ENCODE measurements at regions not wholly inside any gene's neighbourhood (a gene's known extent, or its start where the extent isn't known, plus 50 kb on each side); places are given as distances from the start of the nearest gene placed in this dataset.
"Not testable (repeated sequence)": the region's sequence is repeated elsewhere in the genome, so short reads cannot be mapped to it uniquely, and the experiment has no call there.

- DNase-seq: no peak
Observed at GRCh38 chr1:14320986-14321385, 277.5 kb upstream of the KAZN start.

GRCh38 chr1:14321422-14321821, 277.1 kb upstream of the KAZN start:
- DNase-seq: no peak

GRCh38 chr1:14323568-14324247, 274.8 kb upstream of the KAZN start:
- DNase-seq: no peak

- DNase-seq: no peak
Observed at GRCh38 chr1:14324248-14324630, 274.2 kb upstream of the KAZN start.

- DNase-seq: no peak
Observed at GRCh38 chr1:14326857-14327256, 271.6 kb upstream of the KAZN start.

- no peak for DNase-seq
Observed at GRCh38 chr1:14328685-14329084, 269.8 kb upstream of the KAZN start.

GRCh38 chr1:14332158-14332557, 266.3 kb upstream of the KAZN start:
- no peak for DNase-seq

GRCh38 chr1:14334336-14335176, 263.9 kb upstream of the KAZN start:
- DNase-seq: no peak

- no peak for DNase-seq
Observed at GRCh38 chr1:14338509-14338908, 260.0 kb upstream of the KAZN start.

- DNase-seq: no peak
Observed at GRCh38 chr1:14339288-14339687, 259.2 kb upstream of the KAZN start.

- DNase-seq: no peak
Observed at GRCh38 chr1:14340002-14340785, 258.3 kb upstream of the KAZN start.

GRCh38 chr1:14341147-14341546, 257.3 kb upstream of the KAZN start:
- no peak for DNase-seq

GRCh38 chr1:14345946-14346550, 252.4 kb upstream of the KAZN start:
- no peak for DNase-seq

- DNase-seq: no peak
Observed at GRCh38 chr1:14347186-14347585, 251.3 kb upstream of the KAZN start.

- DNase-seq: no peak
Observed at GRCh38 chr1:14347776-14348175, 250.7 kb upstream of the KAZN start.

- no peak for DNase-seq
Observed at GRCh38 chr1:14350197-14350596, 248.3 kb upstream of the KAZN start.

GRCh38 chr1:14352897-14353296, 245.6 kb upstream of the KAZN start:
- no peak for DNase-seq

GRCh38 chr1:14361005-14361404, 237.5 kb upstream of the KAZN start:
- DNase-seq: not testable (repeated sequence)

- no peak for DNase-seq
Observed at GRCh38 chr1:14362331-14362730, 236.2 kb upstream of the KAZN start.

- no peak for DNase-seq
Observed at GRCh38 chr1:14363036-14363590, 235.4 kb upstream of the KAZN start.

GRCh38 chr1:14363707-14364413, 234.6 kb upstream of the KAZN start:
- no peak for DNase-seq

GRCh38 chr1:14365301-14365988, 233.0 kb upstream of the KAZN start:
- no peak for DNase-seq
